Endothelial cell of umbilical vein (primary cell): ENCODE measurements at regions not wholly inside any gene's neighbourhood (a gene's known extent, or its start where the extent isn't known, plus 50 kb on each side); places are given as distances from the start of the nearest gene placed in this dataset.

ENCODE experiments used
- BruUV-seq: library from RNA; stranded (reverse); fragments of 400-500 nt; replicated peaks from 2 replicates; lab custom pipeline; 2021; lab: Mats Ljungman, UMichigan
- CTCF ChIA-PET: fragments of 300-600, 350-600 bp; sonication (Branson Sonifier 250); formaldehyde crosslinking; loops from one replicate; lab custom pipeline; 2021; ENCODE audit warnings: antibody characterized with exemption, inconsistent platforms; lab: Charles Lee
- POLR2A ChIA-PET: fragments of 300-600, 350-600 bp; sonication (Branson Sonifier 250); formaldehyde crosslinking; loops from one replicate; lab custom pipeline; 2021; ENCODE audit warnings: antibody characterized with exemption, inconsistent platforms; lab: Charles Lee
- DNase-seq: peaks from one replicate; pipeline ENCODE4 v3.0.0-alpha.2; 2011; ENCODE audit warnings: low read depth, low spot score
- FAIRE-seq: peaks from 2 replicates; lab custom pipeline; 2011; peaks lifted over from hg19 to GRCh38; lab: Jason Lieb, UNC
- H2AFZ ChIP-seq: 2 replicates; pipeline ENCODE4 v1.6.0; 2012; ENCODE audit warnings: low read depth, low read length, control low read depth, inconsistent platforms
- H3K27ac ChIP-seq: 2 replicates; pipeline ENCODE4 v1.5.1; 2011; ENCODE audit warnings: low read depth, mild to moderate bottlenecking, control low read depth, low read length, moderate library complexity; ENCODE audit not compliant: insufficient read depth
- H3K27me3 ChIP-seq, 2 experiments: 2 replicates each; pipeline versions ENCODE4 v1.6.0 to v1.6.1; 2011; ENCODE audit warnings: low read length in 2 of 2, mixed read lengths in 1 of 2; ENCODE audit not compliant: control insufficient read depth in 2 of 2, insufficient read depth in 2 of 2
- H3K36me3 ChIP-seq, 2 experiments: 2 replicates in 1 of 2; 3 replicates in 1 of 2; pipeline ENCODE4 v1.5.1; 2011; ENCODE audit warnings: low read length in 2 of 2, mild to moderate bottlenecking in 1 of 2, moderate library complexity in 1 of 2; ENCODE audit not compliant: control insufficient read depth in 2 of 2, insufficient read depth in 2 of 2; ENCODE audit errors: extremely low read depth in 1 of 2
- H3K4me1 ChIP-seq: 3 replicates; pipeline ENCODE4 v1.5.1; 2011; ENCODE audit warnings: mild to moderate bottlenecking, low read length; ENCODE audit not compliant: control insufficient read depth, insufficient read depth; ENCODE audit errors: extremely low read depth
- H3K4me2 ChIP-seq: 2 replicates; pipeline ENCODE4 v1.6.1; 2011; ENCODE audit warnings: low read length, control low read depth, mixed read lengths; ENCODE audit not compliant: insufficient read depth
- H3K4me3 ChIP-seq, 3 experiments: fragments of 200-600 bp in 1 of 3; sonication (generic), shearing (Covaris generic) in 1 of 3; replicated peaks in 1 of 3; 2 replicates each; pipeline ENCODE4 v1.5.1; 2011 to 2016; ENCODE audit warnings: control low read depth in 3 of 3, low read length in 3 of 3, mild to moderate bottlenecking in 2 of 3, inconsistent platforms in 1 of 3, low read depth in 1 of 3, moderate library complexity in 1 of 3; ENCODE audit not compliant: insufficient read depth in 1 of 3
- H3K79me2 ChIP-seq: 2 replicates; pipeline ENCODE4 v1.6.0; 2012; ENCODE audit warnings: low read length, inconsistent platforms; ENCODE audit not compliant: control insufficient read depth, insufficient read depth
- H3K9ac ChIP-seq: replicated peaks from 2 replicates; pipeline ENCODE3; 2011; ENCODE audit warnings: low read length, control low read depth; ENCODE audit not compliant: insufficient read depth; ENCODE audit errors: extremely low read depth
- H3K9me1 ChIP-seq: replicated peaks from 3 replicates; pipeline ENCODE4 v1.6.0; 2011; ENCODE audit warnings: mild to moderate bottlenecking, low read length; ENCODE audit not compliant: control insufficient read depth, insufficient read depth; ENCODE audit errors: extremely low read depth
- H3K9me3 ChIP-seq: replicated peaks from 2 replicates; pipeline ENCODE4 v1.5.1; 2012; ENCODE audit warnings: low read length, inconsistent platforms; ENCODE audit not compliant: control insufficient read depth, insufficient read depth
- H4K20me1 ChIP-seq: replicated peaks from 2 replicates; pipeline ENCODE3; 2011; ENCODE audit warnings: mild to moderate bottlenecking, low read length; ENCODE audit not compliant: control insufficient read depth, insufficient read depth; ENCODE audit errors: extremely low read depth
- CTCF ChIP-seq, 2 donors: IDR thresholded peaks; 1 replicate in 1 of 2; 2 replicates in 1 of 2; pipeline ENCODE4 v1.5.1; 2011; ENCODE audit warnings: low read length in 2 of 2, mild to moderate bottlenecking in 2 of 2, moderate library complexity in 2 of 2, control low read depth in 1 of 2, inconsistent platforms in 1 of 2, low read depth in 1 of 2; ENCODE audit not compliant: insufficient read depth in 1 of 2; ENCODE audit errors: extremely low read depth in 1 of 2
- MAX ChIP-seq: IDR thresholded peaks from 2 replicates; pipeline ENCODE4 v1.6.1; 2011; ENCODE audit not compliant: insufficient read depth, insufficient read length
- dilution Hi-C: fragments of 300-500 bp; cut with MboI; formaldehyde crosslinking; loops from one replicate; pipeline ENCODE4 v1.15.0; 2019; ENCODE audit warnings: low sequenced_read_pairs; ENCODE audit not compliant: extremely low pct_ligation_motif_present
- intact Hi-C: fragments of 100-400 bp; cut with micrococcal nuclease; formaldehyde crosslinking; loops from one replicate; pipeline ENCODE4 v1.10.0; 2022

GRCh38 chr20:4091490-4092479 is 56.8 kb upstream of the SMOX start:
- H3K9me3 ChIP-seq, result no peaks in the 10 kb centered on the region
- DNase-seq (peak; percentile 48), FAIRE-seq (peak; percentile 69)
- no peak overlapping the region for H2AFZ ChIP-seq
- dilution Hi-C loops (no loop called here), intact Hi-C loops (no loop called here)
- no peak overlapping the region for H3K27ac ChIP-seq
- BruUV-seq, result no TSS peak
- H3K9ac ChIP-seq, result no peak overlapping the region
- H3K4me1 ChIP-seq, result no peaks in the 10 kb centered on the region
- no peaks in the 10 kb centered on the region for H3K27me3 ChIP-seq
- H3K4me2 ChIP-seq, result no peak overlapping the region
- H3K9me1 ChIP-seq, result no peaks in the 10 kb centered on the region
- no peaks in the 10 kb centered on the region for H4K20me1 ChIP-seq
- TF ChIP-seq CTCF (IDR thresholded peaks at IDR 0.05; ENCODE audit: extremely low read depth in 1 of 2, insufficient read depth in 1 of 2, low read depth in 1 of 2, low read length in 2 of 2) (peak; percentile 63 to 75), MAX (no peak)
- H3K36me3 ChIP-seq, result no peaks in the 10 kb centered on the region
- CTCF ChIA-PET, result interaction anchor here (0.8 to 1.6 kb wide), 4 partner anchors 10 to 415 kb away, joined by 3 to 5 read pairs (median 4); no protein-coding TSS in a partner anchor
- no peaks in the 10 kb centered on the region for H3K79me2 ChIP-seq
- no peak overlapping the region for H3K4me3 ChIP-seq
- POLR2A ChIA-PET, result no interaction called here
